ENCODE measurements at regions not wholly inside any gene's neighbourhood (a gene's known extent, or its start where the extent isn't known, plus 50 kb on each side); places are given as distances from the start of the nearest gene placed in this dataset.

DNA sequence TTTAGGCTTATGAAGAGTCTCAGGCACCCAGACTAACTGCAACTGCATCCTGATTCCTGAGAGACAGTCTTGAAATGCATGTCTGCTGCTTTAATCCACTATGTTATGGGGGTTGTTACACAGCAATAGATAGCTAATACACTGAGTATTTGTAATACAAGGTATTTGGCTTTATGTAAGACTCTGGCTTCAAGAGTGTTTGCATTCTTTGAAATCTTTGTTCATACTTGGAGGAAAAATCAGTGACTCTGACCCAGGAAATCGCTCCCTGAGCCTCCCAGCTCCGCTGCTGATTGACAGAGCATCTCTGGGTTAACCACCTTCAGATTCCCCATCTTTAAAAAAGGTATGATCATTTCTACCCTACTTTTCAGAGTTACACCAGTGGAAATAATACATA lies 133.9 kb downstream of the MTPAP start:
- 80 to 93% methylated on average over 2 of the region's 2 CpGs for WGBS, 2 donors
- intact Hi-C loops (cut with DNase I) = no loop called here
- Histone ChIP-seq H3K36me3 (no peaks in the 10 kb centered on the region), H3K9me3 (no peaks in the 10 kb centered on the region), H3K4me3 (no peak overlapping the region), H3K27ac (no peak overlapping the region), H3K4me1 (no peaks in the 10 kb centered on the region), H3K27me3 (no peaks in the 10 kb centered on the region)
- DNase-seq (no peak), ATAC-seq (no peak), FAIRE-seq (no peak)
- TF ChIP-seq CTCF (IDR thresholded peaks at IDR 0.05) = no peak

DNA sequence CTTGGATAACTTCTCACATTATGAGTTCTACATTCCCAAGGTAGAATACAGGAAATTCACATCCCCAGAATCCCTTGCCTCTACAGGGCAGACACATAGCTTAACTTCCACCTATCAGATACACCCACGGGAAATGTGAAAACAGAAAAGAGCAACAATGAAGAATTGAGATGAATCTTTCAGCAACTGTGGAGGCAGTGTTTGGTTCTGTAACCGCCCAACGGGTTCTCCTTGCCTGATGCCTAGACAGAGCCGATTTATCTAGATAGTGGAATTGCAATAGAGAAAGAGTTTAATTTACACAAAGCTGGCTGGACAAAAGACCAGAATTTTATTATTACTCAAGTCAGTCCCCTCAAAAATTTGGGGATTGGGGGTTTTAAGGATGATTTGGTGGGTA lies 138.8 kb downstream of the MTPAP start:
- intact Hi-C loops (cut with DNase I) = no loop called here
- Histone ChIP-seq H3K4me1 (no peaks in the 10 kb centered on the region), H3K4me3 (no peak overlapping the region), H3K9me3 (no peaks in the 10 kb centered on the region), H3K27me3 (no peaks in the 10 kb centered on the region), H3K36me3 (no peaks in the 10 kb centered on the region), H3K27ac (no peak overlapping the region)
- DNase-seq (no peak), FAIRE-seq (no peak), ATAC-seq (no peak)
- TF ChIP-seq CTCF (IDR thresholded peaks at IDR 0.05) = no peak
- 78 to 86% methylated on average over 4 of the region's 4 CpGs for WGBS, 2 donors

- Histone ChIP-seq H3K4me3 (no peak overlapping the region), H3K27ac (no peak overlapping the region), H3K36me3 (no peaks in the 10 kb centered on the region), H3K27me3 (no peaks in the 10 kb centered on the region), H3K9me3 (no peaks in the 10 kb centered on the region), H3K4me1 (no peaks in the 10 kb centered on the region)
- DNase-seq (no peak), ATAC-seq (no peak), FAIRE-seq (no peak)
- intact Hi-C loops (cut with DNase I) = no loop called here
- no peak for TF ChIP-seq CTCF (IDR thresholded peaks at IDR 0.05)
- WGBS, 2 donors = 82 to 85% methylated on average over 2 of the region's 2 CpGs
Observed at GRCh38 chr10:30208330-30208729, 140.7 kb downstream of the MTPAP start.

- DNase-seq = no peak
- no peak for TF ChIP-seq CTCF (IDR thresholded peaks at IDR 0.05)
- Histone ChIP-seq H3K4me3 (no peak overlapping the region), H3K27ac (no peak overlapping the region), H3K36me3 (no peaks in the 10 kb centered on the region), H3K9me3 (no peaks in the 10 kb centered on the region), H3K4me1 (no peaks in the 10 kb centered on the region), H3K27me3 (no peaks in the 10 kb centered on the region)
- intact Hi-C loops (cut with DNase I) = no loop called here
- 39 to 42% methylated on average over 10 of the region's 10 CpGs for WGBS, 2 donors
- ATAC-seq = no peak
- FAIRE-seq = no peak
Observed at GRCh38 chr10:30207485-30208052, 141.5 kb downstream of the MTPAP start.

GRCh38 chr10:30200017-30200415 lies 140.6 kb upstream of the JCAD start:
- ATAC-seq = no peak
- H3K4me3 ChIP-seq = no peak overlapping the region
- no peak for TF ChIP-seq CTCF (IDR thresholded peaks at IDR 0.05)
- DNase-seq = no peak
- H3K36me3 ChIP-seq = no peaks in the 10 kb centered on the region
- WGBS, 2 donors = 50 to 72% methylated on average over 4 of the region's 4 CpGs
- no peaks in the 10 kb centered on the region for H3K27me3 ChIP-seq
- no peaks in the 10 kb centered on the region for H3K4me1 ChIP-seq
- H3K9me3 ChIP-seq = no peaks in the 10 kb centered on the region
- FAIRE-seq = no peak
- intact Hi-C loops (cut with DNase I) = no loop called here
- no peak overlapping the region for H3K27ac ChIP-seq

All from pancreas (tissue), 10 donors.